ENCODE measurements at regions not wholly inside any gene's neighbourhood (a gene's known extent, or its start where the extent isn't known, plus 50 kb on each side); places are given as distances from the start of the nearest gene placed in this dataset.

- TF ChIP-seq HDGF (IDR thresholded peaks at IDR 0.05) (no peak), GABPA (IDR thresholded peaks at IDR 0.05; ENCODE audit: low read depth) (no peak), RFX5 (IDR thresholded peaks at IDR 0.05; ENCODE audit: low read depth, low read length) (no peak), POLR2A (IDR thresholded peaks at IDR 0.05; ENCODE audit: low read depth, low read length) (no peak), SMAD1 (IDR thresholded peaks at IDR 0.05; ENCODE audit: low read depth, partially characterized antibody) (no peak), NRF1 (conservative IDR thresholded peaks at IDR 0.05; ENCODE audit: low read depth, low read length) (no peak), TAF1 (IDR thresholded peaks at IDR 0.05; ENCODE audit: borderline replicate concordance, low read depth, low read length) (no peak)
- TF ChIP-seq, protein P1, sequence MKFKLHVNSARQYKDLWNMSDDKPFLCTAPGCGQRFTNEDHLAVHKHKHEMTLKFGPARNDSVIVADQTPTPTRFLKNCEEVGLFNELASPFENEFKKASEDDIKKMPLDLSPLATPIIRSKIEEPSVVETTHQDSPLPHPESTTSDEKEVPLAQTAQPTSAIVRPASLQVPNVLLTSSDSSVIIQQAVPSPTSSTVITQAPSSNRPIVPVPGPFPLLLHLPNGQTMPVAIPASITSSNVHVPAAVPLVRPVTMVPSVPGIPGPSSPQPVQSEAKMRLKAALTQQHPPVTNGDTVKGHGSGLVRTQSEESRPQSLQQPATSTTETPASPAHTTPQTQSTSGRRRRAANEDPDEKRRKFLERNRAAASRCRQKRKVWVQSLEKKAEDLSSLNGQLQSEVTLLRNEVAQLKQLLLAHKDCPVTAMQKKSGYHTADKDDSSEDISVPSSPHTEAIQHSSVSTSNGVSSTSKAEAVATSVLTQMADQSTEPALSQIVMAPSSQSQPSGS (IDR thresholded peaks at IDR 0.05; ENCODE audit: low read length) = no peak
Measured at GRCh38 chr7:110347081-110347480, 743.8 kb upstream of the LRRN3 start.
